ENCODE measurements at regions not wholly inside any gene's neighbourhood (a gene's known extent, or its start where the extent isn't known, plus 50 kb on each side); places are given as distances from the start of the nearest gene placed in this dataset.

DNA sequence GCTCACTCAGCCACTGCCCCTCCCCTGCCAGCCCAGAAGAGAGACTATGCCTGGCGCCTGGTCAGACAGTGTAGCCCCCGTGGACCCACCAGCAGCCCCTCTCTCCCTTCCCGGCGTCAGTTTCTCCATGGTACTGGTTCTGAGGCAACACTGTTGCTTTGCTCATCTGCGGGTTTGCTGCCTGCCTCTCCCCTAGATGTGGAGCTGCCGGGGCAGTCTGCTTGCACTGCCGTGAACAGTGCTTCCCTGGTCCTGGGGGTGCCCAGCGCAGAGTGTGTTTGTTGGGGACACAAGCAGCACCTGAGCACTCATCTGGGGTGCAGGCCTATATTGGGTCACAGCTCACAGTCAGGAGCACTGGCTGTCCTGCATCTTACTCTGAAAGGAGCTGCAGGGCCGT, 309.9 kb downstream of the NDUFA10 start:
- TF ChIP-seq GATA2 (IDR thresholded peaks at IDR 0.05; ENCODE audit: low read depth, low read length) (no peak), GATA3 (IDR thresholded peaks at IDR 0.05; ENCODE audit: low read depth, low read length) (no peak)

Measured in SH-SY5Y (cell line).